ENCODE measurements at regions not wholly inside any gene's neighbourhood (a gene's known extent, or its start where the extent isn't known, plus 50 kb on each side); places are given as distances from the start of the nearest gene placed in this dataset.
A peak's percentile ranks its signal among the peaks of the same experiment; 100 is the strongest.

DNA sequence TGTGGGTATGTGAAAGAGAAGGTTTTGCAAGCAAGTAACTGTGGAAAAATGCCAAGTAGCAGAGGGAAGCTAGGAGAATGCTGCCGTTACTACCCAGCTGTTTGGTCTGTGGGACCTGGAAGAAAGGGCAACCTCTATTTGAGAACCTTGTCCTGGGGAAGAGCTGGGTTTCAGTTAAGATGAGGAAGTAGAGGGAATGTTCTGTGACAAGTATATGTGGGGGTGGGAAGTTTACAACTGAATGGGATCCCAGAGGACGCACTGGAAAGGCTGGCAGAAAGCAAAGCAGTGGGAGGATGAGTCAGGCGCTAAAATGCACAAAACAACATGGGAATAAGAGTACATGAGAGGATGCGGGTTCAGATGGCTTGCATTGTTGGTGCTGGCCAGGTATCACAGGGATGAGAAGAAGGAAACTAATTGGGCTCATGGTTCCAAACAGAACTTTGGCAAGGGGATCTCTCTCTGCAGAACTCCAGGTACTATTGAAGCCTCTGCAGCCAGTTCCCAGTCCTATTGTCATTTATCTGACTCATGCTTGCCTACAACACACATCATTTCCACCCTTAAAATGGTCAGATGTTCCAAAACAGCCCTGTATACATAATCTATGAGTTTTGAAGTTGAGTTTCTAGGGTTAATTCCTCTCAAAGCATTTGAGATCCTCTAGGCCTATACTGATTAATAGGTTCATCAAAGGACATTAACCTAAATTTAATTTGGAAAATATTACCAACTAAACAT is 88.5 kb upstream of the VAV3 start:
- DNase-seq (no peak), ATAC-seq (peak in 3 of 4 donors; percentile 29 to 40 (median 31)), FAIRE-seq (no peak)
- TF ChIP-seq, protein P1, sequence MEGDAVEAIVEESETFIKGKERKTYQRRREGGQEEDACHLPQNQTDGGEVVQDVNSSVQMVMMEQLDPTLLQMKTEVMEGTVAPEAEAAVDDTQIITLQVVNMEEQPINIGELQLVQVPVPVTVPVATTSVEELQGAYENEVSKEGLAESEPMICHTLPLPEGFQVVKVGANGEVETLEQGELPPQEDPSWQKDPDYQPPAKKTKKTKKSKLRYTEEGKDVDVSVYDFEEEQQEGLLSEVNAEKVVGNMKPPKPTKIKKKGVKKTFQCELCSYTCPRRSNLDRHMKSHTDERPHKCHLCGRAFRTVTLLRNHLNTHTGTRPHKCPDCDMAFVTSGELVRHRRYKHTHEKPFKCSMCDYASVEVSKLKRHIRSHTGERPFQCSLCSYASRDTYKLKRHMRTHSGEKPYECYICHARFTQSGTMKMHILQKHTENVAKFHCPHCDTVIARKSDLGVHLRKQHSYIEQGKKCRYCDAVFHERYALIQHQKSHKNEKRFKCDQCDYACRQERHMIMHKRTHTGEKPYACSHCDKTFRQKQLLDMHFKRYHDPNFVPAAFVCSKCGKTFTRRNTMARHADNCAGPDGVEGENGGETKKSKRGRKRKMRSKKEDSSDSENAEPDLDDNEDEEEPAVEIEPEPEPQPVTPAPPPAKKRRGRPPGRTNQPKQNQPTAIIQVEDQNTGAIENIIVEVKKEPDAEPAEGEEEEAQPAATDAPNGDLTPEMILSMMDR (IDR thresholded peaks at IDR 0.05): no peak
- Histone ChIP-seq H3K9me3 (no peaks in the 10 kb centered on the region), H3K4me3 (no peak overlapping the region), H3K4me1 (peaks cover 0 to 23% (median 15%) of the 10 kb centered on the region in 3 donors), H3K36me3 (no peaks in the 10 kb centered on the region), H3K27ac (no peak overlapping the region), H3K27me3 (no peaks in the 10 kb centered on the region)
- 68 to 74% methylated on average over 4 of the region's 4 CpGs for WGBS, 2 donors
- intact Hi-C loops (cut with DNase I): no loop called here

DNA sequence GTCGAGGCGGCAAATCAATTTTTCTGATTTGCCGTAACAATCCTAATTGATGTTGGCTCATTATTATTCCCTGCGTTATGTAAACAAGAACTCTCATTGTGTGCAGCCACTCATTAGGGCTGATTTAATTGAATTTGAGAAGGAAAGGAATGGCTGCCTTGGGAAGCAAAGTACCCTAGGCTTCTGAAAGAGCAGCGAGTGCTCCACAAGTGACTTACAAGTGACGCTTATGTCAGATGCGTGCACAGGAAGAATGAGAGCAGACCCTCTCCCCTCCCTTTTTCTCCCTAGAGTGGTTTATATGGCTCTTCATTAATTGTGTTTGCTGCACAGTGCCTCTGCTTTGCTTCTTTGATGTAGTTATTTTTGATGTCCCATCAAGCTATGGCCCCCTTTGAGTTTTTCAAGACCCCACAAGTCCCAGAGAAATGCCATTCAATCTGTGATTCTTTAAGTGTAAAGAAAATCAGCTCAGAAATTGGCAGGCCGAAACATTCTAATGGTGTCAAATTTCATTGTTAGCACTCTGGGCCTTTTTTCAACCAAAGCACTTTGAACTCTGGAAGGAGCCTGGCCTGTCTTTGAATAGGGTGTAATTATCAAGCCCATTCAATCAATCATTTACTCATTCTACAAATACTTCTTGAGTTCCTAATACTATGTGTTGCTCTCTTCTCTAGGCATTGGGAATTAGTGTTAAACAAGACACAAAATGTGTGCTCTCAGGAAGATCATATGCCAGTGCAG is 86.8 kb upstream of the VAV3 start:
- intact Hi-C loops (cut with DNase I): no loop called here
- Histone ChIP-seq H3K4me3 (no peak overlapping the region), H3K9me3 (no peaks in the 10 kb centered on the region), H3K36me3 (no peaks in the 10 kb centered on the region), H3K4me1 (peaks cover 0 to 23% (median 15%) of the 10 kb centered on the region in 3 donors), H3K27me3 (no peaks in the 10 kb centered on the region), H3K27ac (no peak overlapping the region)
- TF ChIP-seq, protein P1 (IDR thresholded peaks at IDR 0.05): no peak
- ATAC-seq (peak in 3 of 4 donors; percentile 72 to 88 (median 84)), DNase-seq (peak in 1 of 6 donors; percentile 9), FAIRE-seq (no peak)
- 42 to 49% methylated on average over 8 of the region's 8 CpGs for WGBS, 2 donors

DNA sequence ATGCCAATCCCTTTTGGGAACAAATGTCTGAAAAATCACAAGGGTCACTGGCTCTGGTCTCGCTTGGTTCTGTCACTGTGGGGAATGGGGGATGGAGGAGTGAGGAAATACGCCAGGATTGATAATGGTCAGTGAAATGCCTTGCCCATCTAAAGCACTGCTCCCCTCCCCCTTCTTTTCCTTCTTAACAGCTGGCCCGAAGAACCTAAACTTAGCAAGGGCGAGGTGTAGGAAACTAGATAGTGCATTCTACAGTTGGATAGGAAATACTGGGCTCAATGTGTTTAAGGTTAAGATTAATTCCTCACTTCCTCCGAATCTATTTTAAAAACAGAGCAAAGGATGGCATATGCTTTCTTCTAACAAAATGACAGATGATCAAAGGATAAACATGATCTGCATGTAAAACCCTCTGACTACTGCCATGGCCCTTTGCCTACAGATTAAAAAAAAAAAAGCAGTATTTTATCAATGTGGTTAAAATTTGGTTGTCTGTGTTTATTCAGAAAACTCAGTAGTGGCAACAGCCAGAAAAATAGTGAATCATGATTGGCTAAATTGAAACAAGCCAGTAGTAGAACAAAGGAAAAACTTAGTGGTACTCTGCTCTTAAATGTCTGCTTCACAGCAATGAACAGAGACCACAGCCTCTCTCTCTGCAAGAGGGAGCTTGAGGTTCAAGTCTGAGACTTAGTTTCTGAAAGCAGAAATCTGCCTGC is 86.1 kb upstream of the VAV3 start:
- intact Hi-C loops (cut with DNase I): no loop called here
- WGBS, 2 donors: 58 to 72% methylated on average over 5 of the region's 5 CpGs
- no peak overlapping the region for H3K27ac ChIP-seq
- TF ChIP-seq, protein P1 (IDR thresholded peaks at IDR 0.05): no peak
- ATAC-seq (no peak), DNase-seq (no peak), FAIRE-seq (no peak)
- H3K4me1 ChIP-seq: peaks cover 0 to 23% (median 15%) of the 10 kb centered on the region in 3 donors
- H3K36me3 ChIP-seq: no peaks in the 10 kb centered on the region
- no peaks in the 10 kb centered on the region for H3K27me3 ChIP-seq
- H3K4me3 ChIP-seq: no peak overlapping the region
- H3K9me3 ChIP-seq: no peaks in the 10 kb centered on the region

DNA sequence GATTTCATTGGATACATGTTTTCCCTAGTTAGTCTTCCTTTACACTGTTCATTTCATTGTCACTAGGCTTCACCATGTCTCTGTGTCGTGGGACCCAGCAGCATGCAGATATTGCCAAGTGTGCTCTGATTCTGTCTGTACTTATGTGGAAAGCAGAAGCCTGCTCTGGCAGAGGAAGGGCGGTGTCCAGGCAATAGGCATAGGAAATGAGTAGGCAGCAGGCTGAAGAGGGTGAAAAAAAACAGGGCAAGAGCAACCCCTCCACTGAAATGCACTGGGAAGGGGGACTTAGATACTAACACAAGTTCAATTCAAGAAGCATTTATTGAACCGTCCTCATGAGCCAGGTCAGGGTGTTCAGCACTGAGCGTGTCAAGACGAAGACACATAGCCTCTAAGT is 85.2 kb upstream of the VAV3 start:
- Histone ChIP-seq H3K9me3 (no peaks in the 10 kb centered on the region), H3K36me3 (no peaks in the 10 kb centered on the region), H3K27me3 (no peaks in the 10 kb centered on the region), H3K4me1 (peaks cover 0 to 23% (median 15%) of the 10 kb centered on the region in 3 donors), H3K4me3 (no peak overlapping the region), H3K27ac (no peak overlapping the region)
- TF ChIP-seq, protein P1 (IDR thresholded peaks at IDR 0.05): no peak
- FAIRE-seq (no peak), ATAC-seq (peak in 2 of 4 donors; percentile 44 to 53), DNase-seq (no peak)
- WGBS, 2 donors: 90 to 93% methylated on average over 5 of the region's 5 CpGs
- intact Hi-C loops (cut with DNase I): no loop called here
